ENCODE measurements at regions not wholly inside any gene's neighbourhood (a gene's known extent, or its start where the extent isn't known, plus 50 kb on each side); places are given as distances from the start of the nearest gene placed in this dataset.

DNA sequence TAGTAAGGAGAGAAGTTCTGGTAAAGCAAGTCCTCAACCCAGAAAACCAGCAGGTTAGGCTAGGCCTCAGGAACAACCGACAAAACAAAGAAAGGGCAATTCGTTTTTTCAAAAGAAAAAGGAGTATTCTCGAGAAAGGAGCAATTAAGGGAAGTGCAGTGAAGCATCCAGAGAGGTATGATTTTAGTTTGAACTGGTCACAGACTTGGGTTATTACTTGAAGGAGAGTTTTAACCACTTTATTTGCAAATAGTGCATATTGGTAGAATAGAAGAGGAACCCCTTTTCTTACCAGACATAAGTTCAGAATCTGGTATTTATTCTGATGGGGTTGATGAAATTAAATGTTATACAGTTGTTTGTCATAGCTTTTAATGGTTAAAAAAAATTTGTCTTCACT, 110.0 kb upstream of the GCFC2 start:
- Histone ChIP-seq H3K4me1 (ENCODE audit: control insufficient read depth, insufficient read depth, low read length) (no peaks in the 10 kb centered on the region), H3K9me3 (ENCODE audit: control insufficient read depth, insufficient read depth, low read length) (no peaks in the 10 kb centered on the region), H3K36me3 (ENCODE audit: control insufficient read depth, insufficient read depth, low read length) (no peaks in the 10 kb centered on the region), H3K27me3 (ENCODE audit: control insufficient read depth, insufficient read depth, low read length) (no peaks in the 10 kb centered on the region), H3K9ac (ENCODE audit: low read depth, low read length) (no peak overlapping the region), H3K4me3 (ENCODE audit: low read depth, low read length) (no peak overlapping the region)

DNA sequence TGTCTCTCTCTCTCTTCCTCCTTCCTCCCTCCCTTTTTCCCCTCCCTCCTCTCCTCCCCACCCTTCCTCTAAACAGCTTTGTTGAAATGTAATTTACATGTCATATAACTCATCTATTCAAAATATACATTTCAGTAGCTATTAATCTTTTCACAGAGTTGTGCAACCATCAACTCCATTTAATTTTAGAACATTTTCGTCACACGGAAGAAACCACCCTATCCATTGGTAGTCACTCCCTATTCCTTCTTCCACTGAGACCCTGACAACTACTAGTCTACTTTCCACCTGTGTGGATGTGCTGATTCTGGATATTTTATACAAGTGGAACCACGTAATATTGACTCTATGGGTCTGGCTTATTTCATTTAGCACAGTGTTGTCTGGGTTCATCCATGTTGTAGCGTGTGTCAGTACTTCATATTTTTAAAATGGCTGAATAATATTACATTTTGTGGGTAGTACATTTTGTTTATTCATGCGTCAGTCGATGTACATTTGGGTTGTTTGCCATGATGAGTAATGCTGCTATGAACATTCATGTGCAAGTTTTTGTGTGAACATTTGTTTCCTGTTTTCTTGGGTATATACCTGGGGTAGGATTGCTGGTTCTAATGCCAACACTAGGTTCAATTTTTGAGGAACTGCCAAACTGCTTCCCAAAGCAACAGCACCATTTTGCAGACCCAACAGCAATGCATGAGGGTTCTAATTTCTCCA, 100.1 kb upstream of the GCFC2 start:
- no peaks in the 10 kb centered on the region for H3K36me3 ChIP-seq (ENCODE audit: control insufficient read depth, insufficient read depth, low read length)
- H3K4me3 ChIP-seq (ENCODE audit: low read depth, low read length): no peak overlapping the region
- H3K9ac ChIP-seq (ENCODE audit: low read depth, low read length): no peak overlapping the region
- H3K4me1 ChIP-seq (ENCODE audit: control insufficient read depth, insufficient read depth, low read length): no peaks in the 10 kb centered on the region
- H3K27me3 ChIP-seq (ENCODE audit: control insufficient read depth, insufficient read depth, low read length): no peaks in the 10 kb centered on the region
- H3K9me3 ChIP-seq (ENCODE audit: control insufficient read depth, insufficient read depth, low read length): no peaks in the 10 kb centered on the region

DNA sequence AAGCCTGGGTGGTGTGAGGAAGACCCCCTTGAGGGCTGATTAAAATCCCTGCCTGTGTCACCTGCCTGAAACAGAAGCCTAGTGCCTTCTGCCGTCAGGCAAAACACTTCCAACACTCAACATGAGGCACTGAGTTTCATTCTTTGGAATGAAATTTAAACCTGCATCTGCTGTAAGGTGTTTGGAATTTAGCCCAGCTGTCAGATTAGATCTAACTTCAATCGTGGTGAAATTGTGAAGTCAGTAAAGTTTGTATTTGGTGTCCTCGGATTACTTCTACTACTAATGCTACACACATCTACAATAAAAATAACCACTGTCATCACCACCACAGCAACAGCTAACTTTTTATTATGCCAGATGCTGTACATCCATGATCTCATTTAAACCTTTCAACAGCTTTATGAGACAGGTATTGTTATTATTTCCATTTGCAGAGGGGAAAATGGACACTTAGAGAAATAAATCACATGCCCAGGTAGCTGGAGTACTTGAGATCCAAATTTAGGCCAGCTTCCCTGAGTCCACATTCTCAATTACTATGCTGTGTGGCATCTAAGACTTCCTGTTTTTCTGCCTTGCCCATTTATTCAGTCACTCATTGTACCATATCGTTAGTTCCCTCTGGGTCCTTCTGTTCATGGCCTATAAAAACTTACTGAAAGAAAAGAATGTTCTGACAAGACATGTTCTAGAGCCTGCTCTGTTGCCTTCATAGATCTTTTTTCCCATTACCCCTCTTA, 98.2 kb upstream of the GCFC2 start:
- Histone ChIP-seq H3K36me3 (ENCODE audit: control insufficient read depth, insufficient read depth, low read length) (no peaks in the 10 kb centered on the region), H3K9me3 (ENCODE audit: control insufficient read depth, insufficient read depth, low read length) (no peaks in the 10 kb centered on the region), H3K4me3 (ENCODE audit: low read depth, low read length) (no peak overlapping the region), H3K27me3 (ENCODE audit: control insufficient read depth, insufficient read depth, low read length) (no peaks in the 10 kb centered on the region), H3K9ac (ENCODE audit: low read depth, low read length) (no peak overlapping the region), H3K4me1 (ENCODE audit: control insufficient read depth, insufficient read depth, low read length) (no peaks in the 10 kb centered on the region)

DNA sequence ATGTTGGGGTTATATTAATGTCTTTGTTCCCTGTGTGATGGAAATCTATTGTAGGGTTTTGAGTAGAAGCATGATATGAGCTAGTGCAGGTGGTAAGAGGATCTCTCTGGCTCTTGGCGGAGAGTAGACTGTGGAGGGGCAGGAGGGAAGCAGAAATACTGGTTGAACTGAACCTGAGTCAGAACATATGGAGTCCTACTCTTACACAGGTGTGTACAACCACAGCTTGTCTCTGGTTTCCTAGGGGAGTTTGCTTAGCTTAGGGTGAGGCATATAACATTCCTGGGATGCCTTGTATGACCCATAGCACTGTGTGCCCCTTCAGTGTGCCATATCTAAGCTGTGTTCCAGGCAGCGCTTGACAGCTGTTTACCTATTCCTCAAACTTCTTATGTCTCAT, 97.3 kb upstream of the GCFC2 start:
- Histone ChIP-seq H3K4me1 (ENCODE audit: control insufficient read depth, insufficient read depth, low read length) (no peaks in the 10 kb centered on the region), H3K9me3 (ENCODE audit: control insufficient read depth, insufficient read depth, low read length) (no peaks in the 10 kb centered on the region), H3K9ac (ENCODE audit: low read depth, low read length) (no peak overlapping the region), H3K4me3 (ENCODE audit: low read depth, low read length) (no peak overlapping the region), H3K36me3 (ENCODE audit: control insufficient read depth, insufficient read depth, low read length) (no peaks in the 10 kb centered on the region), H3K27me3 (ENCODE audit: control insufficient read depth, insufficient read depth, low read length) (no peaks in the 10 kb centered on the region)

DNA sequence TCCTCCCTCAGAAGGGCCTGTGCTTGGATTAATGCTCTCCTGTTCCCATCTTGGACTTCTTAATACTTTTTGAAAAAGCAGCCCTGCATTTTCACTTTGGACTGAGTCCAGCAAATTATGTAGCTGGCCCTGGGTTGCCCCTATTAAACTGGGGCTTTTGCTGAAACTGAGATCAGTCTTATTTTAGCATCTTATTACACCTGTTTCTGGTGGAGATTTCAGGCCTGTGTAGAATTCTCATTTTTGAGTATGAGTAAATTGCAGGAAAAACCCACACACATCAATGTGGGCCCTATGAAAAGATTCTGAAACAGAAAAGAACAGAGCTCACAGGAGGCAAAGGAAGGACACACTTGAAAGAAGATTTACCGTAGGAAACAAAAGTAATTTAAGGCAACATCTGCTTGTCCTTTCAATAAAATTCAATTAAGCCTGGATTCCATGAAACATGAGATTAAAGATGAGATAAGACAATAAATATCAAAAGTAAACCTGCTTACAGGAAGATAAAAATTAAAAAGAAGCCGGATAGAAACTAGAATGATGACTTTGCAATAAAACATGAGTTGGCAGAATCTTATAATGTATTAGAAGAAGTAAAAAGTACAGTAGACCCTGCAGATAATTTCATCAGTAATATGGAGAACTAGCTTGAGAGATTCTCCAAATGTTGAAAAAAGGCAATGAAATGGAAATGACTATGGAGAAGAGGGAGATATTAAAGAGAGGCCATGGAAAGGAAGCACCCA, 90.7 kb upstream of the GCFC2 start:
- no peak overlapping the region for H3K4me3 ChIP-seq (ENCODE audit: low read depth, low read length)
- H3K4me1 ChIP-seq (ENCODE audit: control insufficient read depth, insufficient read depth, low read length): no peaks in the 10 kb centered on the region
- H3K9ac ChIP-seq (ENCODE audit: low read depth, low read length): no peak overlapping the region
- no peaks in the 10 kb centered on the region for H3K36me3 ChIP-seq (ENCODE audit: control insufficient read depth, insufficient read depth, low read length)
- no peaks in the 10 kb centered on the region for H3K9me3 ChIP-seq (ENCODE audit: control insufficient read depth, insufficient read depth, low read length)
- no peaks in the 10 kb centered on the region for H3K27me3 ChIP-seq (ENCODE audit: control insufficient read depth, insufficient read depth, low read length)

DNA sequence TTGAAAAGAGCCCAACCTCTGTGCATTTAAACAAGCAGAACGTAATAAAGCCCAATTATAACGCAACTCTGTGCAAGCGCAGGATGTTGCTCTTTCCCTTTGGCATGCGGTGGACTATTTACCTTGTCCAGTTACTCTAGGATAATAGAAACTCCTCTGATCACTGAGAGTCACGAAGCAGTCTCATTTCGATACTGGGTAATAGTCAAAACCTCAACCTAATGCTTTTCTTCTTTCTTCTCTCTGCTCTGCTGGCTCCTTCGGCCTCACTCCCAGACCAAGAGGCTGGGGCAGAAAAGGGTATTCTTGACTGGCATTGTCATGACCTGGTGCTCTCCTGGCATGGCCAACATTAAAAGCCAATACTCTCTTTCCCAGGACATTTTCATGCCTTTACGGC, 89.7 kb upstream of the GCFC2 start:
- H3K36me3 ChIP-seq (ENCODE audit: control insufficient read depth, insufficient read depth, low read length): no peaks in the 10 kb centered on the region
- no peaks in the 10 kb centered on the region for H3K9me3 ChIP-seq (ENCODE audit: control insufficient read depth, insufficient read depth, low read length)
- no peaks in the 10 kb centered on the region for H3K27me3 ChIP-seq (ENCODE audit: control insufficient read depth, insufficient read depth, low read length)
- no peak overlapping the region for H3K4me3 ChIP-seq (ENCODE audit: low read depth, low read length)
- no peak overlapping the region for H3K9ac ChIP-seq (ENCODE audit: low read depth, low read length)
- no peaks in the 10 kb centered on the region for H3K4me1 ChIP-seq (ENCODE audit: control insufficient read depth, insufficient read depth, low read length)

DNA sequence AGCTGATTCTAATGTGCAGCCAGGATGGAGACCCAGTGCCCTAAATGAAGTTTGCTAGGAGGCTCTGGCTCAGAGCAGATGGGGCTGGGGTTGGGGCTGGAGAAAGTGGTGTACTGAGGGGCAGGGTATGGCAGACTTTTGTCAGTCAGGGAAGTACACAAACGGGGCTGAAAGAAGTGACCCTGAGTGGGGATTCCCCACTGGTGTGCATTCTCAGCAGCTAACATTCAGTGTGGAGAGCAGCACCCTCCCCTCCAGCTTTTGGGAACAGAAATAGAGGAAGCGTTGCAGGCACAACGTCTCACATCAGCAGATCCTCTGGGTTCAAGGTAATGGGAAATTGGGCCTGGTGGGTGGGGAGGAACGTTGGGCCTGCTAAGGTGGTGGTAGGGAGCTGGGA, 89.1 kb upstream of the GCFC2 start:
- H3K9ac ChIP-seq (ENCODE audit: low read depth, low read length): no peak overlapping the region
- H3K36me3 ChIP-seq (ENCODE audit: control insufficient read depth, insufficient read depth, low read length): no peaks in the 10 kb centered on the region
- no peak overlapping the region for H3K4me3 ChIP-seq (ENCODE audit: low read depth, low read length)
- H3K9me3 ChIP-seq (ENCODE audit: control insufficient read depth, insufficient read depth, low read length): no peaks in the 10 kb centered on the region
- no peaks in the 10 kb centered on the region for H3K27me3 ChIP-seq (ENCODE audit: control insufficient read depth, insufficient read depth, low read length)
- H3K4me1 ChIP-seq (ENCODE audit: control insufficient read depth, insufficient read depth, low read length): no peaks in the 10 kb centered on the region

DNA sequence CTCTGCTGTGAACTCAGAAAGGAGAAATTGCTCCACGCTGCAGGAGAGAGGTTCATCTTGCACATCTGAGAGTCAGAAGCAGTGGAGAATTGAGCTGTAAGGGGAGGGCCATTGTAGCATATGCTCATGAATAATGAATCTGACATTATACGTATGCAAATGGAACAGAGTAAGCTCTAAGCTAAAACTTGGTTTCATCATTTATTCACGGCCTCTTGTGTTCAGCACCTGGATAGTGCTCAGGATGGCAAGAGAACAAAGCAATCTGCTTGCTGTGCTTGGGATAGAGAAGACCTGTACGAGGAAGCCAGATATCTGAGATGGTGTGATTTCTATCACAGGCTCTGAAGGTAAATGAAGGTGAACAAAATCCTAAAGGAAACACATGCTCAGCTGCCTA, 87.9 kb upstream of the GCFC2 start:
- H3K36me3 ChIP-seq (ENCODE audit: control insufficient read depth, insufficient read depth, low read length): no peaks in the 10 kb centered on the region
- no peaks in the 10 kb centered on the region for H3K9me3 ChIP-seq (ENCODE audit: control insufficient read depth, insufficient read depth, low read length)
- no peaks in the 10 kb centered on the region for H3K4me1 ChIP-seq (ENCODE audit: control insufficient read depth, insufficient read depth, low read length)
- no peak overlapping the region for H3K9ac ChIP-seq (ENCODE audit: low read depth, low read length)
- H3K27me3 ChIP-seq (ENCODE audit: control insufficient read depth, insufficient read depth, low read length): no peaks in the 10 kb centered on the region
- H3K4me3 ChIP-seq (ENCODE audit: low read depth, low read length): no peak overlapping the region

DNA sequence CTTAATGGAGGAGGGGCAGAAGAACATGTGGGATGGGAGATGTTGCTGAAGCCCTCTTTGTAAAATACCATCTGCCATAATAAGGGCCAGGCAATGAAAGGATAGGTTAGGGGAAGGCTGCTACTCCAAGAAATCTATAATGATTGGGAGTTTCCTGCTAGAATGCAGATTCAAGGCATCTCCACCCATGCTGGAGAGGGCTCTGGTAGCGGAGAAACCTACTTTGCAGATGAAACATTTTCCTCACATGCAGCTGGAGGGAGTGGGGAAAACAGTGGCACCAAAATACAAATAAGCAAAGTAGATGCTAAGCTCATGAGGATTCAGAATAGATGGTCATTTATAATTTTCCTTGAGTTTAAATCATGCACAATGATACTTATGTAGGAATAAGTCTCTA, 82.3 kb upstream of the GCFC2 start:
- no peak overlapping the region for H3K9ac ChIP-seq (ENCODE audit: low read depth, low read length)

DNA sequence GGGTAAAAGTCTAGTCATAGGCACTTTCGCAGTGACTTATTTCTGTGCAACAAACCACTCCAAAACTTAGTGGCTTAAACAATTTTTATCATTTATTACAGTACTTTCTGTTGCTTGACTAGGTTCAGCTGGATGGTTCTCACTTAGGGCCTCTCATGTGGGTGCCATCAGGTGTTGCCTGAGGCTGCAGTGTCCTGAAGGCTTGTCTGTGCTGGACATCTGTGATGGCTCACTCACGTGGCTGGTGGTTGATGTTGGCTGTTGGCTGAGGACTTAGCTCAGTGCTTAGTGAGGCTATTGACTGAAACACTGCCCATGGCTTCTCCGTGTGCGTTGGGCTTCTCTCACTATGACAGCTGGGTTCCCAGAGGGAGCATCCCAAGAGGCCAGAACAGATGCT, 81.4 kb upstream of the GCFC2 start:
- Histone ChIP-seq H3K27me3 (ENCODE audit: control insufficient read depth, insufficient read depth, low read length) (no peaks in the 10 kb centered on the region), H3K9me3 (ENCODE audit: control insufficient read depth, insufficient read depth, low read length) (no peaks in the 10 kb centered on the region), H3K36me3 (ENCODE audit: control insufficient read depth, insufficient read depth, low read length) (no peaks in the 10 kb centered on the region), H3K4me1 (ENCODE audit: control insufficient read depth, insufficient read depth, low read length) (peaks cover 9% of the 10 kb centered on the region), H3K9ac (ENCODE audit: low read depth, low read length) (no peak overlapping the region), H3K4me3 (ENCODE audit: low read depth, low read length) (no peak overlapping the region)

More for the DNA sequence above, 82.3 kb upstream of the GCFC2 start:
- H3K36me3 ChIP-seq (ENCODE audit: control insufficient read depth, insufficient read depth, low read length): no peaks in the 10 kb centered on the region
- peaks cover 9% of the 10 kb centered on the region for H3K4me1 ChIP-seq (ENCODE audit: control insufficient read depth, insufficient read depth, low read length)
- H3K9me3 ChIP-seq (ENCODE audit: control insufficient read depth, insufficient read depth, low read length): no peaks in the 10 kb centered on the region
- H3K27me3 ChIP-seq (ENCODE audit: control insufficient read depth, insufficient read depth, low read length): no peaks in the 10 kb centered on the region
- no peak overlapping the region for H3K4me3 ChIP-seq (ENCODE audit: low read depth, low read length)

DNA sequence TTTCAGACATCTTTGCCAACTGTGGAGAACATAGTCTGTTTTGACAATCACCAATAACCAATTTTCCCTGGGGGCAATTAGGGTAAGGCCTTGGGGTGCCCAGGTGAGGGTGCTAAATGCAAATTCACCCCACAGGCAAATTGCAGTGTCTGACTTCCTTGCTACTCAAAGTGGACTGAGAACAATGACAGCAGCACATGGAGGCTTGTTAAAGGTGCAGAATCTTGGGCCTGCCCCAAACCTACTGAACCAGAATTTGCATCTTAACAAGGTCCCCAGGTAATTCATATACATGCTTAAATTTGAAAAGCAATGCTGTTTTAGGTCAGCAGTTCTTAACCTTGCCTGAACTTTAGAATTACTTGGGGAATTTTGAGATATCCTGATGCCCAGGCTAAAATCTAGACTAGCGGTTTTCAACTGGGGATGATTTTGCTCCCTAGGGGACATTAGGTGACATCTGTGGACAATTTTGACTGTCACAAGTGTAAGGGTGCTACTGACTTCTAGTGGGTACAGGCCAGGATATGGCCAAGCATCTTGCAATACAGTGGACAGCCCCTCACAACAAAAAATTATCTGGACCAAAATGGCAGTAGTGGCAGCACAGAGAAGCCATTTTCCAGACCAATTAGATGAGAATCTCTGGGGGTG, 80.2 kb upstream of the GCFC2 start:
- H3K9ac ChIP-seq (ENCODE audit: low read depth, low read length): no peak overlapping the region
- H3K4me3 ChIP-seq (ENCODE audit: low read depth, low read length): no peak overlapping the region
- H3K36me3 ChIP-seq (ENCODE audit: control insufficient read depth, insufficient read depth, low read length): no peaks in the 10 kb centered on the region
- no peaks in the 10 kb centered on the region for H3K27me3 ChIP-seq (ENCODE audit: control insufficient read depth, insufficient read depth, low read length)
- H3K4me1 ChIP-seq (ENCODE audit: control insufficient read depth, insufficient read depth, low read length): peaks cover 9% of the 10 kb centered on the region
- H3K9me3 ChIP-seq (ENCODE audit: control insufficient read depth, insufficient read depth, low read length): no peaks in the 10 kb centered on the region

Data from iPS-15b (cell line).